ENCODE measurements at regions not wholly inside any gene's neighbourhood (a gene's known extent, or its start where the extent isn't known, plus 50 kb on each side); places are given as distances from the start of the nearest gene placed in this dataset.

DNA sequence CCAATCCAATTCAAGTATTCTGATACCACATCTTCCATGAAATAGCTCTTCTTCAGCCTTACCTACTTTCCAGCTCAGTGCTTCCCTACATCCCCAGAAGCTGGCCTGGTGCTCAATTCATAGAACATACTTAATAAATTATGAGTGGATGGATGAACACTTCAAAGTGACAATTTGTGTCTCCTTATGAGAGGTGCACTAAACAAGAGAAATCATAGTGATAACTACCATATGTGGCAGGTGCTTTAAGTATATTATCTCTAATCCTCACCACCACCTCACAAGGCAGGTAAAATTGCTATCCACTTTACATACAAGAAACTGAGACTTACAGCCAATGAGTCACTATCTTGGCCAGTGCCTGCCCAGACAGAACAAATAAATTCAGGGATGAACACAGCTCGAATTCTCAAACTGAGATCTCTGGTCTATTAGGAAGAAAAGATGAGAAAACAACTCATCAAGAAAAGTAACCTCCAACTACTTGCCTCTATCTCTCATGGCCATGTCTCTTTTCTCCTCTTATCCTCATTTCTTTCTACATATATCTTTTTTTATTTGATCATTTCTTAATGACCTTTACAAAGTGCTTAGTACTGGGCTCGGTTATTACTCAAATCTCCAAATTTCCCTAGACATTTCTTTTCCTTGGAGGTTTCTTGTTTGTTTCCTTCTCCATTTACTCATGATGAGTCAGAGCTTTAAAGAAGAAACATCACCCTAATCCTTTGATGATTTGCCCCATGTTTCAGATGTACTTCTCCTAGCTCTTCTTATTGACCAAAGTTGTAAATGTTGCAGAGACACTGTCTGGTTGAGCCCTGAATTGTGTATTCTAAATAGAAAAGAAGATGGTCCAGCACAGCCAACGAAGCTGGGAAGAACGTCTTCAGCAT is 161.5 kb downstream of the RPS29 start:
- H3K27ac ChIP-seq = no peak overlapping the region
- no peak for TF ChIP-seq ZFX (IDR thresholded peaks at IDR 0.05; ENCODE audit: borderline replicate concordance)
- TF ChIP-seq, protein P1, sequence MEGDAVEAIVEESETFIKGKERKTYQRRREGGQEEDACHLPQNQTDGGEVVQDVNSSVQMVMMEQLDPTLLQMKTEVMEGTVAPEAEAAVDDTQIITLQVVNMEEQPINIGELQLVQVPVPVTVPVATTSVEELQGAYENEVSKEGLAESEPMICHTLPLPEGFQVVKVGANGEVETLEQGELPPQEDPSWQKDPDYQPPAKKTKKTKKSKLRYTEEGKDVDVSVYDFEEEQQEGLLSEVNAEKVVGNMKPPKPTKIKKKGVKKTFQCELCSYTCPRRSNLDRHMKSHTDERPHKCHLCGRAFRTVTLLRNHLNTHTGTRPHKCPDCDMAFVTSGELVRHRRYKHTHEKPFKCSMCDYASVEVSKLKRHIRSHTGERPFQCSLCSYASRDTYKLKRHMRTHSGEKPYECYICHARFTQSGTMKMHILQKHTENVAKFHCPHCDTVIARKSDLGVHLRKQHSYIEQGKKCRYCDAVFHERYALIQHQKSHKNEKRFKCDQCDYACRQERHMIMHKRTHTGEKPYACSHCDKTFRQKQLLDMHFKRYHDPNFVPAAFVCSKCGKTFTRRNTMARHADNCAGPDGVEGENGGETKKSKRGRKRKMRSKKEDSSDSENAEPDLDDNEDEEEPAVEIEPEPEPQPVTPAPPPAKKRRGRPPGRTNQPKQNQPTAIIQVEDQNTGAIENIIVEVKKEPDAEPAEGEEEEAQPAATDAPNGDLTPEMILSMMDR (IDR thresholded peaks at IDR 0.05) = no peak

DNA sequence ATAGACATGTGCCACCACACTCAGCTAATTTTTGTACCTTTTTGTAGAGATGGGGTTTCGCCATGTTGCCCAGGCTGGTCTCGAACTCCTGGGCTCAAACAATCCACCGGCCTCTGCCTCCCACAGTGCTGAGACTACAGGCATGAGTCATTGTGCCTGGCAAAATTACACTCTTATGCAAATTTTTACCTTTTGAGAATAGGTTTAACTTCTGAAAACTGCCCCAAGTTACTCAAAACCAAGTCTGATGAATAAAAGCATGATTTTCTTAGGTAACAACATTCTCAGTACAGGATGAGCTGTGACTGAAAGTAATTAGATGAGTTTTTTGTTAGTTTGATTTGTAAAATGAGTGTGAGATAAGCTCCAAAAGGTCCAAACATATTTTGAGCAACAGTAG is 166.0 kb downstream of the RPS29 start:
- no peak overlapping the region for H3K27ac ChIP-seq
- no peak for TF ChIP-seq ZFX (IDR thresholded peaks at IDR 0.05; ENCODE audit: borderline replicate concordance)
- TF ChIP-seq, protein P1 (IDR thresholded peaks at IDR 0.05) = no peak

DNA sequence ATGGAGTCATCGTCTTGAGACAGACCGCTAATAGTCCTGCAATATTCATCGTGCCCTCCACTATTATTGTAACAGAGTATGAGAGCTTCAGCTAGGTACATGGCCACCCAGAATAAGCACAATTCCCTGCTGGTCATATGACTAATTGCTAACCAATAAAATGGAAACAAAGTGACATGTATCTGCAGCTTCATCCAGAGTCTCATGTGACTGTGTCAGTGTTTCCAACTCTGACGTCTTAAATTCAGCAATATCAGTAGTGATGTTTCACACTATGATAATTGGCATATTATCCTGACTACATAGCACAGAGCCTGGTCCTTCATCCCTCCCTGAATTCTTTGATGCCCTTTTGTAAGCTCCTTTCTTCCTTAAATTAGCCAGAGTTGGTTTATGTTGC is 167.4 kb downstream of the RPS29 start:
- no peak for TF ChIP-seq ZFX (IDR thresholded peaks at IDR 0.05; ENCODE audit: borderline replicate concordance)
- TF ChIP-seq, protein P1 (IDR thresholded peaks at IDR 0.05) = no peak
- no peak overlapping the region for H3K27ac ChIP-seq

DNA sequence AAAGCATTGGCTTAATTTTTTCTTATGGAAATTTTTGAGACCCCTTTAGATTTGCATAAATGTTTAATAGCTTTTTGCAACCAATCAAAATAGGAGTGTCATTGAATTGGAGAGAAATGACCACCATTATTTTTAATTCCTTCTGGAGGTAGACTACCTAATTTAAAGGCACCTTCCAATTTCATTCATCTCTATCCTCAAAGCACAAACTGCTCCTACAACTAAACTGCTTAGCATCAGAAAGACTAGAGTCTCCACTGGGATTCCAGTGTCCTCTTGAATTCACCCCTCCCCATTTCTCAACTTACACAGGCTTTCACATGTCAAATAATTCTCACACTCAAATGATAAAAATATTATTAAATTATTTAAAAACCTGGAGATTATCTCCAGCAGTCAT is 168.4 kb downstream of the RPS29 start:
- TF ChIP-seq ZFX (IDR thresholded peaks at IDR 0.05; ENCODE audit: borderline replicate concordance) = no peak
- no peak overlapping the region for H3K27ac ChIP-seq

DNA sequence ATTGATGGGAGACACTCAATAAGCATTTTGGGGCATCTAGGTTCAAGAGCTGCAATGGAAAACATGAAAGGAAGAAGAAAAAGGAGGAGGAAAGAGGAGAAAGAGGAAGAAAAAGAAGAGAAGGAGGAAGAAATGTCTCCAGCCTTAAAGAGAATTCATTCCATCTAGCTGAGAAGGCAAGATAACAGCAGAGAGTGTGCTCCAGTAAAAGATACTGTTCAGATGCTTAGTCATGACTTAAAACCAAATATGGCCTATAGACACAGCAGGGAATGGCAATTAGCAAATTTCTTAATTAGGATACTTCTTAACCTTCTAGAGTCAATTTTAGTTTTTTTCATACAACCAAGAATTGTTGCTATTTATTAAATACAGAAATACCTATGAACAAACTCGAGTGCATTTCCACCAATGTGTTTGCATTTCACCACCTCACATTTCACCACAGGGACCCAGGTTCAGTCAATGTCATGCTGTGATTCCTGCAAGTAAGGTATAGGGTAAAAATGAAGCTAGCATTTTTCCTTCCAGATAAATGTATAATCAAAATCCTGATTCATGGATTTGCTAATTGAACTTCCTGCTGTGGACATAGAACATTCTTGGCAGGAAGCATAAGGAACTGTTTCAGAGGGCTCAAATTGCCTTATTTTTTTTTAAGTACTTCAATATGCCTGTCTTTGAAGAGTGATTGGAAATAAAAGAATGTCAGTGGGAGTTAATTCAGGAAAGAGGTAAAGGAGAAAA is 177.8 kb downstream of the RPS29 start:
- H3K27ac ChIP-seq = no peak overlapping the region
- TF ChIP-seq, protein P1 (IDR thresholded peaks at IDR 0.05) = no peak
- TF ChIP-seq ZFX (IDR thresholded peaks at IDR 0.05; ENCODE audit: borderline replicate concordance) = no peak

DNA sequence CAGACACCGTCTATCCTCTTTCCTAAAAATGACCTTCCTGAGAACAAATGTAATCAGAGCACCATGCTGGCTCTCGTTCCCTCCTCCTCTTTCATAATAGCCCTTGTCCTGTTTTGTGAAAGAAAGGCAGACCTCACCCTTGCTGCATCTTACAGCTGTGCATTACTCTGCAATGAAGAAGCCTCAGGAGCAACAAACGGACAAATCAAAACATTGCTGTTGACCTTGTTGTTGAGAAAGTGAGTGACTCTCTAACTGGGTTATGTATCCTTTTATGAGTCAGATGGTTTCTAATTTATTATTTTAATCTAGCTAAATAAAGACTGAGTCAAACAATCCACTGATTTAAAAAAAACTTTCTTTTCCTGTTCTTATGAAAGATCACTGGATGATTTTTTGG is 180.9 kb downstream of the RPS29 start:
- TF ChIP-seq, protein P1 (IDR thresholded peaks at IDR 0.05) = no peak
- TF ChIP-seq ZFX (IDR thresholded peaks at IDR 0.05; ENCODE audit: borderline replicate concordance) = no peak
- no peak overlapping the region for H3K27ac ChIP-seq

DNA sequence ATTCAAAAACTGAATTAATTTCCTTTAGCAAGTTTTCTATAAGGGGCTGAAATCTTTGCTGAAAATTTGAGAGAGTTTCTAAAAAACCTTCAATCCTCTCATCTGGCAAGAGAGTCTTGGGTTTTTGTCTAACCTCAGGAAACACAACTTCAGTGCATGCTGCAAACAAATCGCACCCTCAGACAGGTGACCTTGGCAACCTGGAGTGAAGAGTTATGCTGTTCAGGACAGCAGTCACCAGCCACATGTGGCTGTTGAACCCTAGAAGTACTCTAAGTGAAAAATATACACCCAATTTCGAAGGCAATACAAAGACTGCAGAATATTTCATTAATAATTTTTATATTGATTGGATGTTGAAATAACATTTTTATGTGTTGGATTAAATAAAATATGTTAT is 184.8 kb downstream of the RPS29 start:
- H3K27ac ChIP-seq = no peak overlapping the region
- TF ChIP-seq ZFX (IDR thresholded peaks at IDR 0.05; ENCODE audit: borderline replicate concordance) = no peak
- TF ChIP-seq, protein P1 (IDR thresholded peaks at IDR 0.05) = no peak

All from 22Rv1 (cell line).